H9 (cell line): ENCODE measurements at regions not wholly inside any gene's neighbourhood (a gene's known extent, or its start where the extent isn't known, plus 50 kb on each side); places are given as distances from the start of the nearest gene placed in this dataset.

Experiments
- DNase-seq: peaks from one replicate; pipeline ENCODE4 v3.0.0-alpha.2; 2017
- H2AFZ ChIP-seq: one replicate; pipeline ENCODE4 v1.6.1; 2013; ENCODE audit warnings: mild to moderate bottlenecking, low read length, control low read depth, moderate library complexity
- H2AK5ac ChIP-seq: 2 replicates; pipeline ENCODE4 v1.6.1; 2013; ENCODE audit warnings: low read length, control low read depth, mixed read lengths; ENCODE audit not compliant: insufficient read length
- H2BK120ac ChIP-seq: one replicate; pipeline ENCODE4 v1.6.1; 2013; ENCODE audit warnings: low read depth, mild to moderate bottlenecking, low read length, control low read depth, inconsistent platforms; ENCODE audit not compliant: poor library complexity, severe bottlenecking
- H2BK12ac ChIP-seq: 2 replicates; pipeline ENCODE4 v1.6.1; 2013; ENCODE audit warnings: low read length, control low read depth, mixed read lengths, low read depth; ENCODE audit not compliant: insufficient read length
- H2BK15ac ChIP-seq: 2 replicates; pipeline ENCODE4 v1.6.1; 2013; ENCODE audit warnings: low read depth, low read length, control low read depth
- H2BK20ac ChIP-seq: one replicate; pipeline ENCODE4 v1.6.1; 2013; ENCODE audit warnings: low read depth, mild to moderate bottlenecking, low read length, control low read depth, inconsistent platforms; ENCODE audit not compliant: poor library complexity, severe bottlenecking
- H2BK5ac ChIP-seq: 2 replicates; pipeline ENCODE4 v1.6.1; 2013; ENCODE audit warnings: low read length, control low read depth, mixed read lengths; ENCODE audit not compliant: insufficient read length
- H3K14ac ChIP-seq: 2 replicates; pipeline ENCODE4 v1.6.1; 2013; ENCODE audit warnings: low read length, control low read depth; ENCODE audit not compliant: insufficient read depth
- H3K18ac ChIP-seq: 2 replicates; pipeline ENCODE4 v1.6.1; 2013; ENCODE audit warnings: low read depth, mild to moderate bottlenecking, mixed read lengths, low read length, control low read depth; ENCODE audit not compliant: insufficient read length
- H3K23ac ChIP-seq: 2 replicates; pipeline ENCODE4 v1.6.1; 2013; ENCODE audit warnings: low read length, control low read depth, mixed read lengths, low read depth; ENCODE audit not compliant: insufficient read length
- H3K23me2 ChIP-seq: 2 replicates; pipeline ENCODE4 v1.6.1; 2013; ENCODE audit warnings: low read depth, mild to moderate bottlenecking, mixed read lengths, low read length, control low read depth; ENCODE audit not compliant: insufficient read length, poor library complexity, severe bottlenecking
- H3K27ac ChIP-seq: 2 replicates; pipeline ENCODE4 v1.5.1; 2013; ENCODE audit warnings: low read length, control low read depth, mixed read lengths, low read depth; ENCODE audit not compliant: insufficient read length
- H3K27me3 ChIP-seq: 2 replicates; pipeline ENCODE4 v1.6.1; 2013; ENCODE audit warnings: low read length, control low read depth, inconsistent platforms; ENCODE audit not compliant: insufficient read depth
- H3K4ac ChIP-seq: 2 replicates; pipeline ENCODE4 v1.6.1; 2013; ENCODE audit warnings: low read depth, mild to moderate bottlenecking, control low read depth, inconsistent platforms, low read length, moderate library complexity
- H3K4me1 ChIP-seq: 2 replicates; pipeline ENCODE4 v1.6.1; 2013; ENCODE audit warnings: low read length, control low read depth, inconsistent platforms; ENCODE audit not compliant: insufficient read depth
- H3K4me2 ChIP-seq: 2 replicates; pipeline ENCODE4 v1.6.1; 2013; ENCODE audit warnings: low read length, control low read depth, mixed read lengths; ENCODE audit not compliant: insufficient read length, insufficient read depth
- H3K56ac ChIP-seq: 2 replicates; pipeline ENCODE4 v1.6.1; 2013; ENCODE audit warnings: low read depth, mild to moderate bottlenecking, mixed read lengths, low read length, control low read depth; ENCODE audit not compliant: insufficient read length
- H3K79me1 ChIP-seq: 2 replicates; pipeline ENCODE4 v1.6.1; 2013; ENCODE audit warnings: low read depth, mild to moderate bottlenecking, moderate library complexity, low read length, control low read depth, inconsistent platforms; ENCODE audit not compliant: insufficient read depth, poor library complexity, severe bottlenecking
- H3K79me2 ChIP-seq: 2 replicates; pipeline ENCODE4 v1.6.1; 2013; ENCODE audit warnings: low read length, control low read depth, inconsistent platforms; ENCODE audit not compliant: insufficient read depth
- H3K9ac ChIP-seq: 2 replicates; pipeline ENCODE4 v1.6.1; 2013; ENCODE audit warnings: low read length, control low read depth, mixed read lengths; ENCODE audit not compliant: insufficient read length; ENCODE audit errors: extremely low read depth
- H3K9me3 ChIP-seq: one replicate; pipeline ENCODE4 v1.6.1; 2013; ENCODE audit warnings: low read depth, low read length, inconsistent platforms; ENCODE audit not compliant: control insufficient read depth
- H3T11ph ChIP-seq: one replicate; pipeline ENCODE4 v1.6.1; 2013; ENCODE audit warnings: mild to moderate bottlenecking, low read length, control low read depth, inconsistent platforms
- H4K20me1 ChIP-seq: one replicate; pipeline ENCODE4 v1.6.1; 2013; ENCODE audit not compliant: control insufficient read depth, insufficient read length, insufficient read depth
- H4K5ac ChIP-seq: 2 replicates; pipeline ENCODE4 v1.6.1; 2013; ENCODE audit warnings: low read depth, mild to moderate bottlenecking, mixed read lengths, low read length, control low read depth; ENCODE audit not compliant: insufficient read length
- H4K8ac ChIP-seq: replicated peaks from 2 replicates; pipeline ENCODE4 v1.6.1; 2013; ENCODE audit warnings: low read length, control low read depth, mixed read lengths, low read depth; ENCODE audit not compliant: insufficient read length
- H4K91ac ChIP-seq: 2 replicates; pipeline ENCODE4 v1.6.1; 2013; ENCODE audit warnings: low read depth, mild to moderate bottlenecking, moderate library complexity, mixed read lengths, low read length, control low read depth; ENCODE audit not compliant: insufficient read length
- H3K27ac Mint-ChIP-seq, 3 experiments: 2 replicates in 2 of 3; 3 replicates in 1 of 3; pipeline ENCODE4 v1.8.0; 2020 to 2021; ENCODE audit warnings: mixed read lengths in 3 of 3, mild to moderate bottlenecking in 1 of 3, moderate library complexity in 1 of 3
- H3K27me3 Mint-ChIP-seq: 2 replicates; pipeline ENCODE4 v1.8.0; 2021; ENCODE audit warnings: low read depth, mild to moderate bottlenecking, moderate library complexity, mixed read lengths
- H3K36me3 Mint-ChIP-seq, 3 experiments: 2 replicates in 2 of 3; 3 replicates in 1 of 3; pipeline ENCODE4 v1.8.0; 2020 to 2021; ENCODE audit warnings: low read depth in 3 of 3, mixed read lengths in 3 of 3; ENCODE audit not compliant: insufficient read depth in 1 of 3
- H3K4me1 Mint-ChIP-seq, 2 experiments: 2 replicates each; pipeline ENCODE4 v1.8.0; 2020; ENCODE audit warnings: mixed read lengths in 2 of 2
- H3K4me3 Mint-ChIP-seq, 2 experiments: 2 replicates in 1 of 2; 3 replicates in 1 of 2; pipeline ENCODE4 v1.8.0; 2020 to 2021; ENCODE audit warnings: mild to moderate bottlenecking in 2 of 2, mixed read lengths in 2 of 2, moderate library complexity in 1 of 2
- H3K9me3 Mint-ChIP-seq, 2 experiments: 2 replicates in 1 of 2; 3 replicates in 1 of 2; pipeline ENCODE4 v1.8.0; 2020; ENCODE audit warnings: mild to moderate bottlenecking in 2 of 2, mixed read lengths in 2 of 2, moderate library complexity in 1 of 2
- CTCF ChIP-seq: fragments of 200-600 bp; sonication (generic); conservative IDR thresholded peaks from 3 replicates; pipeline ENCODE4 v1.8.0; 2021; ENCODE audit warnings: antibody characterized with exemption, mild to moderate bottlenecking
- WGBS: extraction: QIAGEN DNeasy Blood & Tissue Kit; methylation state at CpG from one replicate; pipeline ENCODE4 v1.1.7; 2013; ENCODE audit warnings: missing lambda C conversion rate, low lambda C conversion rate, mixed read lengths; ENCODE audit not compliant: insufficient read length; ENCODE audit errors: extremely low coverage; 5-methylcytosine and 5-hydroxymethylcytosine counted together

- no peaks in the 10 kb centered on the region for H3K27me3 ChIP-seq
- H3K27me3 Mint-ChIP-seq: no peaks in the 10 kb centered on the region
Observed at GRCh38 chr1:86235852-86236251, 79.3 kb upstream of the COL24A1 start.

More at GRCh38 chr1:86235852-86236251, 79.3 kb upstream of the COL24A1 start:
- Histone ChIP-seq H2BK15ac (no peak overlapping the region), H3K9me3 (no peaks in the 10 kb centered on the region), H2BK120ac (no peak overlapping the region), H4K8ac (no peak overlapping the region), H2BK12ac (no peak overlapping the region), H3K4ac (no peak overlapping the region), H3K9ac (no peak overlapping the region), H3T11ph (no peak overlapping the region), H3K23me2 (no peaks in the 10 kb centered on the region), H2BK5ac (no peak overlapping the region), H3K18ac (no peak overlapping the region), H3K56ac (no peak overlapping the region), H4K91ac (no peak overlapping the region), H2AK5ac (no peak overlapping the region), H3K4me2 (no peak overlapping the region), H3K23ac (no peak overlapping the region), H2AFZ (no peak overlapping the region), H4K5ac (no peak overlapping the region), H3K79me1 (no peaks in the 10 kb centered on the region), H3K4me1 (no peaks in the 10 kb centered on the region), H3K79me2 (no peaks in the 10 kb centered on the region), H3K27ac (no peak overlapping the region), H4K20me1 (no peaks in the 10 kb centered on the region), H3K14ac (no peak overlapping the region), H2BK20ac (no peak overlapping the region)
- WGBS: no CpG with 5 or more reads among the region's 3 CpGs
- no peak overlapping the region for H3K27ac Mint-ChIP-seq
- no peak for TF ChIP-seq CTCF
- peaks cover 2 to 6% of the 10 kb centered on the region in 2 experiments; a peak in 2 of 5 replicates for H3K9me3 Mint-ChIP-seq
- H3K4me3 Mint-ChIP-seq: no peak overlapping the region
- H3K4me1 Mint-ChIP-seq: no peaks in the 10 kb centered on the region
- DNase-seq: no peak
- 0 out of 7 replicates have a peak, but pooled peaks cover 0 to 2% (median 0%) of the 10 kb centered on the region in 3 experiments for H3K36me3 Mint-ChIP-seq
